ENCODE measurements at regions not wholly inside any gene's neighbourhood (a gene's known extent, or its start where the extent isn't known, plus 50 kb on each side); places are given as distances from the start of the nearest gene placed in this dataset.

DNA sequence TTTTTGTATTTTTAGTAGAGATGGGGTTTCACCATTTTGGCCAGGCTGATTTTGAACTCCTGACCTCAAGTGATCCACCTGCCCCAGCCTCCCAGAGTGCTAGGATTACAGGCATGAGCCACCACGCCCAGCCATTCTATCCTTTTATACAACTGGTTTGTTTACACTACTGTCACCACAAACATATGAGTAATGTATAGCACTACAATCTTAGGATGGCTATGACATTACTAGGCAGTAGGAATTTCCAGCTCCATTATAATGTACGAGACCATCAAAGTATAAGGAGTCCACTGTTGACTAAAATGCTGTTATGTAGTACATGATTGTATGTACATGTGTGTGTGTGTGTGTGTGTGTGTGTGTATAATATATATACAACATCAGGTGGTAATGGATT lies 1126.1 kb upstream of the LRRN3 start:
- in situ Hi-C loops (cut with HindIII; ENCODE audit: low sequenced_read_pairs) = no loop called here

DNA sequence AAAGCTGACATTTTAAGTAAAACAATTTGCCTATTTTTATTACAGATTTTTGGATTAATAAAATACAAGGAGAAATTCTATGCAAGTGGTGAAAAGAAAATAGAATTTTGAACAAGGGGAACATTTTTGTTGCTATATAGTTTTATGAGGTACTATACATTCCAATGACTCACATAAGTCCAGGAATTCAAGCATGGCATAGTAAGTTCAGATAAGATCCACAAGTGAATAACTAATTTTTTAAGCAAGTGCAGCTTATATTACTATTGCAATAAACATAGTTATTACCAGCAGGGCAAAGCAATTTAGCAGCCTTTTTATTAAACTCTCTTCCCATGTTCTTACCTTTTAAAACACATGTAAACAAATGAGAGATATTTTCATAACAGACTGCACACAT lies 1123.5 kb upstream of the LRRN3 start:
- in situ Hi-C loops (cut with HindIII; ENCODE audit: low sequenced_read_pairs) = no loop called here

- in situ Hi-C loops (cut with HindIII; ENCODE audit: low sequenced_read_pairs) = no loop called here
These were observed 1107.3 kb upstream of the LRRN3 start for GRCh38 chr7:109983618-109984017.

- in situ Hi-C loops (cut with HindIII; ENCODE audit: low sequenced_read_pairs) = no loop called here
These were observed 1106.2 kb upstream of the LRRN3 start for GRCh38 chr7:109984729-109985128.

DNA sequence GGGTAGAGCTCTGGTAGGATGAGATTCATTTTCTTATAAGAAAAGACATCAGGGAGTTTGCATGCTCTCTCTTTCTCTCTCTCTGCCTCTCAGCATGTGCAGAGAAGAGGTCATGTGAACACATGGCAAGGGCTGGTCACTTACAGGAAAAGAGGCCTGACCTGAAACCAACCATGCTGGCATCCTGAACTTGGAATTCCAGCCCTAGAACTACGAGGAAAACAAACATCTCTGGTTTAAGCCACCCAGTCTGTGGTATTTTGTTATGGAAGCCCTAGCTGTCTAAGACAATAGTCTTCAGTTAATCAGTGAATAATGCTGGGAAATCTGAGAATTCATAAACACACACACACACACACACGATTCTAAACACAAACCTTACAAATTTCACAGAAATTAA lies 1104.2 kb upstream of the LRRN3 start:
- in situ Hi-C loops (cut with HindIII; ENCODE audit: low sequenced_read_pairs) = no loop called here

DNA sequence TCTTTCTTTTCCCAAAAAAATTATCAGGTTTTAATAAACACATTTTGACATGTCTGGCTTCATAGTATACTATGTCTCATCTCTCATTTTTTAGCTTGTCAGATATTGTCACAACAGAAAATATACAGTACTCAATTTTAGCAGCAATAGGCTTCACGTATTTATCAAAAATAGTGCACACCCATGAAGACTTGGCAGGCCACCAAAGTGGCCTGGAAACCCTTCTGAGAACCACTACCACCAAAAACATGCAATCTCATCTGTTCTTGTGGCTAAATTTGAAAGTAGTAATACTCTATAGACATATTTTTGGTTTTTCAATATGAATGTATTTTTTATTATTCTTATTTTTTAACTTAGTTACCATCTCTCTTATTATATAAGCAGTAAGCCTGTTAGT lies 1094.5 kb upstream of the LRRN3 start:
- in situ Hi-C loops (cut with HindIII; ENCODE audit: low sequenced_read_pairs) = no loop called here

- in situ Hi-C loops (cut with HindIII; ENCODE audit: low sequenced_read_pairs) = no loop called here
These were observed 1094.0 kb upstream of the LRRN3 start for GRCh38 chr7:109996927-109997326.

DNA sequence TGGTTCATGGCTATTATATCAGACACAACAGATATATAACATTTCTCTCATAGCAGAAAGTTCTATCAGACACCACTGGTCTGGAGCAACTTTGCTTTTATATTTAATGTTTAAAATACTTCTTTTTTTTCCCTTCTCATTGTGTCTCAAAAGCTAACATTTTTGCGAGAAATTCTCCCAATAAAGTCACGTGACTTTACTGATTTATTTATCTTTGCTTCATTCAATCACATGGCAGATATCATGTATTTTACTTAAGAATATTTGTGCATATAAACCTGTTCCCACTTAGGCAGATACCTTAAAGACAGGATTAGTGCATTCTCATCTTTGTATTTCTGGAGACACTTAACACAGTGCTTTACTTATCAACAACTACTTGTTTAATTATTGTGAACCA lies 1093.1 kb upstream of the LRRN3 start:
- in situ Hi-C loops (cut with HindIII; ENCODE audit: low sequenced_read_pairs) = no loop called here

- in situ Hi-C loops (cut with HindIII; ENCODE audit: low sequenced_read_pairs) = no loop called here
These were observed 1089.5 kb upstream of the LRRN3 start for GRCh38 chr7:110001254-110001938.

DNA sequence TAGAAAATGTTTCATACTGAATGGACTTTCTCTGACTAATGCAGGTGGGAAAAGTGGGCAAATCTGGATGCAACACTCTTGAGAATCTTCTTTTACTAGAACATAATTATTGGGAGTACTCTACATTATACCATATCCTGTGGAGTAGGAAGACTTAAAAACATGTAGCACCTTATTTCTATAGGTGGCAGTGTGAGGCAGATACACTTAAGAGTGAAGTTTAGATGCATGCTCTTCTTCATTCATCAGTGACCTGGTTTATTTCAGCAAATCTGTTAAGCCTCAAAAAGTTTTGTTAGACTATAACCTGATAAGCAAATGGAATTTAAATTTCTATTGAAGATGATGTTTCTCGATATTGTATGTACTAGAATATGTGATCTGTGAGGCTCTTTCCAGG lies 1087.1 kb upstream of the LRRN3 start:
- in situ Hi-C loops (cut with HindIII; ENCODE audit: low sequenced_read_pairs) = no loop called here

GRCh38 chr7:110007320-110008063 lies 1083.4 kb upstream of the LRRN3 start:
- in situ Hi-C loops (cut with HindIII; ENCODE audit: low sequenced_read_pairs) = no loop called here

DNA sequence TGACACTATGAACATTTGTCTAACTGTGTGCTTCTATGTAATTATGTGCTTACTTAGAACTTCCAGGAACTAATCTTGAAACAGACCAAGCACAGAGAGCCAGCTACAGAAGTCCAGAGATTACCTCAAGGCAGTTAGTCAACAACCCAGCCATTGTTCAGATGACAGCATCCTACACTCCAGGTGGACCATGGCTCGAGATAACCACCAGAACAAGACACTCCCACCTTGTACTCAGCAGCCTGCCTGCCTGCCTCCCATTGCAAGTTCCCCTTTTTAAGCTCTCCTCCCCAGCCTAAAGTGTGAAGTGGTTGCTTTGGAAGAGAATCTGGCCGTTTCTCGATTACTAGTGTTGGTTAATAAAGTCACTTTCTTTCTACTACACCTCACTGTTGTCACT lies 1080.6 kb upstream of the LRRN3 start:
- in situ Hi-C loops (cut with HindIII; ENCODE audit: low sequenced_read_pairs) = no loop called here

- in situ Hi-C loops (cut with HindIII; ENCODE audit: low sequenced_read_pairs) = no loop called here
These were observed 1073.5 kb upstream of the LRRN3 start for GRCh38 chr7:110017405-110017804.

DNA sequence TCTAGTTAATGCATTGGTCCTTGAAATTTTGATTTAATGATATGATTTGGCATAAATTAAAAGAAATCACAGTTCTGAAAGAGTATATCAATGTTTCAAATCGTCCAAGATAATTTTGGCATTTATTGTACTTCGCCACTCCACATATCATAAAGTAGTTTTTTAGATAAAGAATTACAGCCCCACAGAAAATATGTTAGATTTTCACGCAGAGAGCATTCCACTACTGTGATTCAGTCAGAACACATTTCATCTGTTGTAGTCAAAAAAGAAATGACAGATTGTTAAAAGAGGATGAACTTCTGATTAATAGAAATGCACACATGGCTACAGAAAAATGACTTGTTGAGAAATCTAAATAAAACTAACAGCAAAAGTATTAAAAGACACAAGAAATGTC lies 1063.5 kb upstream of the LRRN3 start:
- in situ Hi-C loops (cut with HindIII; ENCODE audit: low sequenced_read_pairs) = no loop called here

DNA sequence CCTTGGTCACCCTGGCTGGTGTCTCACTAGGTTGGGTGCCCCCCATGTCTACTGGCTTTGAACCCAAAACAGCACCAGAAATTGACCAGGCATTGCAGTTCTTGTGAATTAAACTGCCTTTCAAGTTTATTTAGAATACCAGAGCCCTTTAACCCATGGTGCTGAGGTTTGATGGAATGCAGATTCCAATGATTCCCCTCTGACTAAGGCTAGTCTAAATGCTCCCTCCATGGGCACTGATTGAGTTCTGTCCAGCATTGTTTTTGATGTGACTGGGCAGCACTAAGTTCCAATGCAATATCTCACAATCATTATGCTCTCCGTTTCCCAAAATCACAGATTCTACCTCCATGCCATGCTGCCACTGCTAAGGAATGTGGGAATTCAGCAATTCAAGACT lies 1047.4 kb upstream of the LRRN3 start:
- in situ Hi-C loops (cut with HindIII; ENCODE audit: low sequenced_read_pairs) = no loop called here

DNA sequence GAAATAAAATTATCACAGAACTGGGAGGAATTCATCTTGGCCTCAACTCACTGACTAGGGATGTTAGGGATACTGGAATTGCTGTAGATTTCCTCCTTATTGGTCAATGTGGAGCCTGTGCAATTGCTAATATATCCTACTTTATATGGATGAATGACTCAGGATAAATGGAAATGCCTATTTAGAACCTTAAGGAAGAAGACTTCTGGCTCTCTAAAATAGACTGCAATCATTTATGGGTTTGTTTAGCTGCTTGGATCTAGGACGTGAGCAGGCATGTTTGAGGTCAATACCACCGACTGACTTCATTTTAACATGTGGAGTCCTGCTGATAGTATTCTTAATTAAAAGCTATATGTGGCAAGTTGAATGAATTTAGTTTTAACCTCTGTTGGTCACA lies 1040.1 kb upstream of the LRRN3 start:
- in situ Hi-C loops (cut with HindIII; ENCODE audit: low sequenced_read_pairs) = no loop called here

DNA sequence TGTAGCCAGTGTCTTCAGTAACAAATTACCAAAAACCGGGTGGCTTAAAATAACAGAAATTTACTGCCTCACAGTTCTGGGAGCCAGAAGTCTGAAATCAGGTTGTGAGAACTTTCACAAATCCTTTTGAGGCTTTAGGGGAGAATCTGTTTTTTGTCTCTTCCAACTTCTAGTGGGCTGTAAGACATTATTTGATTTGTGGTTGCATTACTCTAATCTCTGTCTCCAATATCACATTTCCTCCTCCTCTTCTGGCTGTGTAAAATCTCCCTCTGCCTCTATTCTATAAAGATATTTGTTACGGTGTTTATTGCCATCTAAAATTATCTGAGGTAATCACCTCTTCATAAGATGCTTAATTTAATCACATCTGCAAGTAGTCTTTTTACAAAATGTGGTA lies 1039.6 kb upstream of the LRRN3 start:
- in situ Hi-C loops (cut with HindIII; ENCODE audit: low sequenced_read_pairs) = no loop called here

GRCh38 chr7:110056331-110056730 lies 1034.6 kb upstream of the LRRN3 start:
- in situ Hi-C loops (cut with HindIII; ENCODE audit: low sequenced_read_pairs) = no loop called here

GRCh38 chr7:110058401-110058800 lies 1032.5 kb upstream of the LRRN3 start:
- in situ Hi-C loops (cut with HindIII; ENCODE audit: low sequenced_read_pairs) = no loop called here

GRCh38 chr7:110061387-110061786 lies 1029.5 kb upstream of the LRRN3 start:
- in situ Hi-C loops (cut with HindIII; ENCODE audit: low sequenced_read_pairs) = no loop called here

DNA sequence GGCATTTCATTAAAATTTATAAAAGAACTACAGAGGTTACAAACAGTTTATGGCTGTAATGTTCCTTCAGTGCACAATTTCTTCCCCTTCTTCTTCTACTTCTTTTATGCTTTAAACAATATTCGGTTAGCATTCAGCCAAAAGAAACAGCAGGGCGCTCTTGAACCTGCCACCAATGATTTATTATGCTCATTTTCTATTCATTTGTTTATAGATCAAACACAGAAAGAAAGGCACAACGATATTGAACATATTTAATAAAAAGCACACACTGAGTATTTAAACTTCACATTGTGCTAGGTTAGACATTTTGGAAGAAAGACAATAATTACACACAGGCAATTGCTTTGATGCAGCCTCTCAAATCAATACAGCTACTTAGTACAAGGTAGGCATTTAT lies 1025.8 kb upstream of the LRRN3 start:
- in situ Hi-C loops (cut with HindIII; ENCODE audit: low sequenced_read_pairs) = no loop called here

- in situ Hi-C loops (cut with HindIII; ENCODE audit: low sequenced_read_pairs) = no loop called here
These were observed 1024.1 kb upstream of the LRRN3 start for GRCh38 chr7:110066843-110067242.

DNA sequence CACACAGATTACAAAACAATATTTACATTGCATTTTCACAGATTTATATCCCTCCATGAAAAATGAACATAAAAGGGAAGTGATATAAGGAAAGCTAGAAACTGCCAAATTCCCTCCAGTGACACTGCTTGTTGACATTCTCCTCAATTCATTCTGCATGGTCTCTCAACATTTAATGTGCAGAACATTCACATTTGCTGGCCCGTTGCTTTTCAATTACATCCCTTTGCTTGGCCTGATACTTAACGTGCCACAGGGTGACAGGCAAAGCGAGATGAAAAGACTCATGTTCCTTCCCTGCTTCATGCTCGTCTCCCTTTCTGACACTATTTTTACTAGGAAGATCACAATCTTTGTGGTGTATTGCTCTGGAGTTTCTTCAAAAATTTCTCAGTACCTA lies 1019.7 kb upstream of the LRRN3 start:
- in situ Hi-C loops (cut with HindIII; ENCODE audit: low sequenced_read_pairs) = loop anchor here (5.0 kb wide), 1 partner anchor 86 kb away; no protein-coding TSS in a partner anchor

Data from endothelial cell of hepatic sinusoid (primary cell).